DND-41 (cell line): ENCODE measurements at regions not wholly inside any gene's neighbourhood (a gene's known extent, or its start where the extent isn't known, plus 50 kb on each side); places are given as distances from the start of the nearest gene placed in this dataset.

Source experiments
- EZH2 ChIP-seq: IDR thresholded peaks from 3 replicates; pipeline ENCODE4 v1.6.1; 2012; ENCODE audit warnings: borderline replicate concordance, low read depth, mild to moderate bottlenecking, moderate library complexity, low read length, inconsistent platforms; ENCODE audit not compliant: severe bottlenecking
- TF ChIP-seq, protein P1 (sequence below): IDR thresholded peaks from 2 replicates; pipeline ENCODE4 v1.5.1; 2012; ENCODE audit warnings: borderline replicate concordance, low read length, moderate library complexity, mild to moderate bottlenecking; ENCODE audit not compliant: poor library complexity, severe bottlenecking; ENCODE audit errors: extremely low read depth

GRCh38 chr2:8103085-8103708 is 578.7 kb upstream of the ID2 start:
- TF ChIP-seq, protein P1, sequence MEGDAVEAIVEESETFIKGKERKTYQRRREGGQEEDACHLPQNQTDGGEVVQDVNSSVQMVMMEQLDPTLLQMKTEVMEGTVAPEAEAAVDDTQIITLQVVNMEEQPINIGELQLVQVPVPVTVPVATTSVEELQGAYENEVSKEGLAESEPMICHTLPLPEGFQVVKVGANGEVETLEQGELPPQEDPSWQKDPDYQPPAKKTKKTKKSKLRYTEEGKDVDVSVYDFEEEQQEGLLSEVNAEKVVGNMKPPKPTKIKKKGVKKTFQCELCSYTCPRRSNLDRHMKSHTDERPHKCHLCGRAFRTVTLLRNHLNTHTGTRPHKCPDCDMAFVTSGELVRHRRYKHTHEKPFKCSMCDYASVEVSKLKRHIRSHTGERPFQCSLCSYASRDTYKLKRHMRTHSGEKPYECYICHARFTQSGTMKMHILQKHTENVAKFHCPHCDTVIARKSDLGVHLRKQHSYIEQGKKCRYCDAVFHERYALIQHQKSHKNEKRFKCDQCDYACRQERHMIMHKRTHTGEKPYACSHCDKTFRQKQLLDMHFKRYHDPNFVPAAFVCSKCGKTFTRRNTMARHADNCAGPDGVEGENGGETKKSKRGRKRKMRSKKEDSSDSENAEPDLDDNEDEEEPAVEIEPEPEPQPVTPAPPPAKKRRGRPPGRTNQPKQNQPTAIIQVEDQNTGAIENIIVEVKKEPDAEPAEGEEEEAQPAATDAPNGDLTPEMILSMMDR = no peak
- no peak for TF ChIP-seq EZH2
